Jurkat, Clone E6-1 (cell line): ENCODE measurements at regions not wholly inside any gene's neighbourhood (a gene's known extent, or its start where the extent isn't known, plus 50 kb on each side); places are given as distances from the start of the nearest gene placed in this dataset.

Experiments used
- DNase-seq: peaks from one replicate; pipeline ENCODE4 v3.0.0-alpha.2; 2011; ENCODE audit warnings: low read depth, low spot score
- H3K4me3 ChIP-seq: 2 replicates; pipeline ENCODE4 v1.5.1; 2011; ENCODE audit warnings: mild to moderate bottlenecking, low read length, control low read depth, moderate library complexity

DNA sequence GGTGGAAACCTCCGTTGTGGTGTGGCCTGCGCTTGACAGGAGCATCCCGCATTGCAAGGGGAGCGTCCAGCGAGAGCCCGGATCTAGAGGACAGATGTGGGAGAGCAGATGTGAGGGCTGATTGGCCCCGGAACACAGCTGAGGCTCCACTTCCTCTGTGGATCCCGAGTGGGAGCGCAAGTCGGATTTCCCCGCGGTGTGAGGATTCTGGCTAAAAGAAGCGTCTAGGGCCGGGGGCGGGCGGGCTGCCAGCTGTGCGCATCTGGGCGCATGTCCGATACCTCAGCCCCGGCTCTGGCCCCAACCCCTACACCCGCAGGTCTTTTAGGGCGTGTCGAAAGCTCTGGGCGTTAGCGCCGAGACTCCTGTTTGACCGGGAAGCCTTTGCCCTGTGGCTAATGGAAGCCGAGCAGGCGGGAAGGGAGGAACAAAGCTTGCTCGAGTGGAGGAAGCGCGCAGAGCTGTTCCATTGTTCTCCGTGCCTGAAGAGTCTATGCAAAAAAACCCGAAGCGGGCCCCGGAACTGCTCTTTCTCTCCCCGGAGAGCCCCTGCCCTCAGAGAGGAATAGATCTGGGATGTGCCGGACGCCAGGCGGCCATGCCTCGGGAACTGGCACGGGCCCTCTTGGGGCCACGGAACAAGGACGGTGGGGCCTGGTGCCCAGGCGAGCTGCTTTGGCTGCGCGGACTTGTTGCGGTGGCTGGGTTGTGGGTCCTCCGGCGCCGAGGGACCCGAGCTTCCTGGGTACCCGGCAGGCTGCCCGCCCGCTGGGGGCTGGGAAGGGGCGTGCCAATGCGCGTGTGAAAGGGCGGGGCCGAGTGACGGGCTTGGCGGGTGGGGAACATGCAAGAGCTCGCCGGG is 111.1 kb downstream of the NAV1 start:
- peak; percentile 39 for DNase-seq
- peak overlapping the region; percentile 55 for H3K4me3 ChIP-seq

GRCh38 chr1:201650623-201650933 is 111.7 kb downstream of the NAV1 start:
- H3K4me3 ChIP-seq, result peak overlapping the region; percentile 55
- no peak for DNase-seq

GRCh38 chr1:201652181-201652580 is 113.3 kb downstream of the NAV1 start:
- DNase-seq, result no peak
- H3K4me3 ChIP-seq, result no peak overlapping the region

DNA sequence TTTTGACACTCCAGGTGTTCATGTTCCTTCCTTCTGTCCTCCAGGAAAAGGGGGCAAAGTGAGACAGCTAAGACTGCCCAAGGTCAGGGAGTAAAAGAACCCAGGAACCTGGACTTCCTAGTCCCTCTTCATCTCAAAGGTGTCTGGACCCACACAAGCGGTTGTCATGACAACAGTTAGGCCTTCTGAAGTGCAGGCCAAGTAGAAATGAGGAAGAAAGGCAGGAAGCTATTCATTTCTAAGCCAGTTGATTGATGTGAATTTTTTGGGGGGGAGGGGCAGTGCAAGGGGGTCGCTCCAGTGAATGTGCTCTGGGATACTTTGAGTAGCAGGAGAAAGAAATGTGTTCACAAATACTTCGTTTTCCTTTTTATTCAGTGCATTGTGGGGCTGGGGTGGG is 114.3 kb downstream of the NAV1 start:
- no peak for DNase-seq
- H3K4me3 ChIP-seq, result no peak overlapping the region

DNA sequence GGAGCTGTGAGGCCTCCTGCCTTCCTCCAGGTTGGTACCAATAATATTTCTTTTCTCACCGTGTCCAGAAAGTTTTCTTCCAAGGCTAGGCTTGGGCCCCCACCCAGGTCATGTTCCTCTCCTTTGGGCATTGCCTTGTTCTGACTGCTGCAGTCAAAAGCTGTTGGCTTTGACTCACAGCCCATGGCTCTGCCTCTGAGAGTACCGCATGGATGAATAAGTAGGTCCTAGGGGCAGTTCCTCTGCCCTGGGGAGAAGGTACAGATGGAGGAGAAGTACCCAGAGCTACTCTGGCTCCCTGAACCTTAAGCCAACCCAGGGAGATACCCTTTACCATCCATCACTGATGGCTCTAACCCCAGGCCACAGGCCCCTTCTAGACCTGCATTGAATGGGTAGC is 115.0 kb downstream of the NAV1 start:
- DNase-seq, result no peak
- no peak overlapping the region for H3K4me3 ChIP-seq

GRCh38 chr1:201655243-201655642 is 116.3 kb downstream of the NAV1 start:
- H3K4me3 ChIP-seq, result no peak overlapping the region
- no peak for DNase-seq

- DNase-seq, result no peak
- H3K4me3 ChIP-seq, result no peak overlapping the region
Observed at GRCh38 chr1:201655910-201656309, 117.0 kb downstream of the NAV1 start.

DNA sequence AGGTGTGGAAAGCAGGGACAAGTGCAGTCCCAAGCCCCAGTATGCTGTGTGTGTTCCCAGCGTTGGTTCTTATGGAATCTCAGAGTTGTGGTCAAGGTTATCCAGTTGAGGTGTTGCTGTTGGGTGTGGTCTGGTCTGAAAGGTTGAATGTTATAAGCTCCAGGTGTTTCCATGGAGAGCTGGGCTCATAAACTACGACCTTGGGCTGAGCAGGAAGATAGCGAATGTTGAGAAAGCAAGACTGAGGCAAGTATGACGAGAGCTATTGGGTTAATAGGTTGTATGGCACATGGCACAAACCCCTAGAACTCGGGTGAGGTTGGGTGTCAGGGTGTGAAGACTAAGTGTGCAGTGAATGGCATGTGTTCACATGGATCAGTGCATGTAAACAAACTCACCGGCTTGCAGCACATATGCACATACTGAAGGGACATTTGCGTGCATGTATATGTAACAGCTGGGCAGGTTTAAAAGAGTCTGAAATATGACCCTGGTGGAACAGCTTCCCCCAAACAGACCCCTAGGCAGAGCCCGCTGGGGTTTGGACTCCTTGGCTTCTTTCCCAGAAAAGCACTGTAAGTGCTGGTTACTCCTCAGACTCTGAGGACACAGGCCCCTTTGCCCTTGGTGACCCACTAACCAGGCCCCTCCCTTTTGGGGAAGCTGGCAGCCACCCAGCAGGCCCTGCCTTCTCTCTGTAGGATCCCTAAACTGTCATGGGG is 117.5 kb downstream of the NAV1 start:
- no peak for DNase-seq
- no peak overlapping the region for H3K4me3 ChIP-seq

DNA sequence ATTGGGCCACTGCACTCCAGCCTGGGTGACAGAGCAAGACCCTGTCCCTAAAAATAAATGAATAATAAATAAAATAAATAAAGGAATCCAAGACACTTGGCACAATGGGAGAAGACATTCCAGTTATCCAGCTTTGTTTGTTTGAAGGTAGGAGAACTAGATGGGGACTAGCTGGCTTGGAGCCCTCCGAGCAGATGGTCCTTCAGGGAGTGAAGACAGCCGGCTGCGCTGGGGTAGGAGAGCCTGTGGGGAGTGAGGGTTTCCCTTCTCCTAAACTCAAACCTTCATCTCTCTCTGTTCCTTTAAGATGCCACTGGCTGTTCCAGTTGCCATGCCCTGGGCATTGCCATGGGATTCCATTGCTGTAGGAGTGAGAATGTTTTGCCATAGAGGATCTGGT is 120.6 kb downstream of the NAV1 start:
- no peak overlapping the region for H3K4me3 ChIP-seq
- no peak for DNase-seq

DNA sequence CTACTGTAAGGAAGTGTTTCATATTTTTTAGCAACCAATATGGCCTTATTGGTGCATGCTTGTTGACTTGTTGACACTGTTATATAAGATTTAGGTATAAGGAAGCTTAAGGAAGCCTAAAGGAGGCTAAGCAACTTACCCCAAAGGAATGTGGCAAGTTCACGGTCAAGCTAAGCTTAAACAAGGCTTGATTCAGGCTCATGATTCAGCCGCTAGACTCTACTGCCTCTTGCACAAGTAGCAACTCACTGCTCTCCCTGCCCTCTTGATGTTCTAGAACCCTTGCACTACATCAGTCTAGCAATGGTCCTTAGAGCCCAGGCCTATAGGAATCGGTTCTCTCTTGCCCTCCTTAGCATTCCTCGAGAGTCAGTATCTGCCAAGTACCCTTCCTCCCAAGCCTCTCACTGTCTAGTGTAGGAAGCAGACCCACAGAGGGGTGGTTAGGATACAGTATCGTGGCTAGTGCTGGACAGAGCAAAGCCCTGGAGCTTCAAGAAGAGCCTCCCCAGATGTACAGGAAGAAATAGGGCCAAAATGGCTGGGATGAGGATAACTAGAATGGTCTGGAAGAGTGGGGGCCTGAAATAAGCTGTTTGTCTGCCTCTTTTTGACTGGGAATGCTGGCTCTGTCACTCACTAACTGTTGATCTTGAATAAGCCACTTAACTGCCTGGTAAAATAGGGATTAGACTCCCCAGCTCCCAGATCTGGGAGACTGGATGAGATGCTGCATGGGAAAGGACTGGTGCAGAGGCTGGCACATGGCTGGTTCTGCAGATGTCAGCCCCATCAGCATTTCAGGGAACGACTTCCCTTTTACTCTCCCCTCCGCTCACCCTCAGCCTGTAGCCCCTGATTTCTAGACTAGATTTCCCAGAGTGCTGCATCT is 122.2 kb downstream of the NAV1 start:
- H3K4me3 ChIP-seq, result no peak overlapping the region
- DNase-seq, result no peak

- no peak overlapping the region for H3K4me3 ChIP-seq
- DNase-seq, result no peak
Observed at GRCh38 chr1:201661823-201662359, 123.0 kb downstream of the NAV1 start.

GRCh38 chr1:201662646-201663045 is 123.7 kb downstream of the NAV1 start:
- DNase-seq, result no peak
- no peak overlapping the region for H3K4me3 ChIP-seq

- no peak for DNase-seq
- H3K4me3 ChIP-seq, result no peak overlapping the region
Observed at GRCh38 chr1:201663491-201664113, 124.7 kb downstream of the NAV1 start.

DNA sequence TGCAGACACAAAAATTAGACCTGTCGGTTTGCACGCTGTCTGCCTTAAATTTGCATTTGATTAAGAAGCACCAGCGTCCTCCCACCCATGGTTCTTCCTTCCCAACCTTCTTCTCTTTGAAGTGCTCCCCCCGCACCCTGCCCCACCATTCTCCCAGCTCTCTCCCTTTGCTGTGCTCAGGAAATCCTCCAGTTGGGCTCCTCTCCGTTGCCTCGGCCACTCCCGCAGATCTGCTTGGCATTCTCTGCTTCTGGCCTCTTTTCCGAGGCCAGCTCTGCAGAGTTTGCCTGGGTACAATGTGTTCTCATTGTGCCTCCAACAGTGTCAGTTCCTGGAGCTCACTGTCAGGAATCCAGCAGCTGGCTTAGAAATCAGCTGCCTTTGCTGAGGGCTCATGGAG is 126.1 kb downstream of the NAV1 start:
- H3K4me3 ChIP-seq, result no peak overlapping the region
- no peak for DNase-seq

DNA sequence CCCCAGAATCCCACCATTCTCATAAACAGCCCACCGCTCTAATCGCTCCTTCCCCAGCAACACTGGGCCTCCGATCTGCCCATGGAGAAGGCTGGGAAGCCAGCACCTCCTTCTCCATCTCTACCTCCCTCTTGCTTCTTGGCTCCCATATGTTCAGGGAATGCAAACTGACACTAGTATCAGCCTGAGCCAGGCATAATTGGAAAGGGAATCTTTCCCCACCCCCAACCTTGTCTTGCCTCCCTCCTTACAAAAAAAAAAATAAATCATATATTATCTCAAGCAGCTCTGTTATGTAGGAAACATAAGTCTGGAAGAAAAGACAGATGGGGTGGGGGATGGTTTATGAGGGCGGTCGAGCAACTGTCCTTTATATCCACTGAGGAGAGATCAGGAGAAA is 127.2 kb downstream of the NAV1 start:
- no peak for DNase-seq
- no peak overlapping the region for H3K4me3 ChIP-seq

DNA sequence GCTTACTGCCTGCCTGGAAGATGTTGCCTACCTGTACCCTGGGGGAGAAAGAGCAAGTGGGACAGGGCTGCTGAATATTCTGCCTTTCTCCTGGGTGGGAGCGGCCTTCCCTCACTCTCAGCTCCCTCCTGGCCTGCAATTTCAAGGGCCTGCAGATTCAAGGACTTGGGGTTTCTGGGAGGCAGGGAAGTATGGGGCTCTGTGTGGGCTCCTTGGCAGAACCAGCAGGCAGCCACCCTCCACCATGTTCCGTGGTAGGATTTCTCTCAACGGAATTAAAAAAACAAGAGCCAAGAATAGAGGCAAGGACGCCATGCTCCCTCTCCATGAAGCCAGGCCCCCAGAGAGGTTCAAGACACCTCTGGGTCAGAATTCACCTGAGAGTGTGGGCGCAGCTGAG is 127.7 kb downstream of the NAV1 start:
- no peak for DNase-seq
- no peak overlapping the region for H3K4me3 ChIP-seq

DNA sequence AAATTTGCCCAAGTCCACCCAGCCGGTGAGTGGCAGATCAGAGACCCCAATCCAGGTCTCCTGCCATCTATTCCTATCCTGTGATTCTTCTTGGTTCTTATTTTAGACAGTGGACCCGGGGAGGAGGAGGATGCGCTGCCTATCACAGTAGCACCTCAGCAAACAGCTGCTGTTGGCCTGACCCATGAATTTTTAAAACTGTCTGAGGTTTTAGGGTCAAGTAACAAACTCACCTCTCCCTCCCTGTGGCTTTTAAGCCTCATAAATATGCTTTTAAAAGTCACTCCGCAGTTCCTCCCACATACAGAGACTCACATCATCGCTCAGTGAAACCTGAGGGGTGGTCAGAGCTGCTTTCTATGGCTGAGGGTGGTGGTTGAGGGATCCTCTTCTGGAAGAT is 128.6 kb downstream of the NAV1 start:
- no peak overlapping the region for H3K4me3 ChIP-seq
- DNase-seq, result no peak

DNA sequence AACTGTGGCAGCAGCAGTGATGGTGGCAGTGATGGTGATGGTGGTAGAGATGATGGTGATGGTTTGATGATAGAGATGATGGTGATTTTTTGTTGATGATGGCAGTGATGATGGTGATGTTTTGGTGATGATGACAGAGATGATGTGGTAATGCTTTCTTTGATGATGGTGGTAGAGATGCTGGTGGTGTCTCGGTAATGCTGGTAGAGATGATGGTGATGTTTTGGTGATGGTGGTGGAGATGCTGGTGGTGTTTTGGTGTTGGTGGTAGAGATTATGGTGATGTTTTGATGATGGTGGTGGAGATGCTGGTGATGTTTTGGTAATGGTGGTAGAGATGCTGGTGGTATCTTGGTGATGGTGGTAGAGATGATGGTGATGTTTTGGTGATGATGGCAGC is 131.6 kb downstream of the NAV1 start:
- DNase-seq, result no peak
- no peak overlapping the region for H3K4me3 ChIP-seq

DNA sequence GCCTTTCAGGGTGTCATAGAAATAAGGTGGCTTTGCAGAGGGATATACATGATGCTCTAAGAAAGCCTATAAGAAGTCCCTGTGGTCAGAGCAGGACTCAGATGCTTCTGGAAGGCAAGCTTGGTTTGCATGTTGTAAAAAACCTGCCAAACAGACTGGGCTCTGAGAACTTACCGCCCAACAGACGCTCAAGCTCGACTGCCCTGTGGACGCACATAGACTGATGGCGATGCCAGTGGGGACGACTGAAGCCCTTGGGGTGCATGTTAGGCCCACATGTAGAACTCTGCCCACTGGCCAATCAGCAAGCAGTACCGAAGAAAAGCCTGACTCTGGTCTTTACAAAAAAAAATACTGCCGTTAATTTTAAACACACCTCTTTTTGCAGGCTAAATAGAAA is 133.8 kb downstream of the NAV1 start:
- no peak for DNase-seq
- no peak overlapping the region for H3K4me3 ChIP-seq
